ENCODE measurements at regions not wholly inside any gene's neighbourhood (a gene's known extent, or its start where the extent isn't known, plus 50 kb on each side); places are given as distances from the start of the nearest gene placed in this dataset.
"Not testable (repeated sequence)": the region's sequence is repeated elsewhere in the genome, so short reads cannot be mapped to it uniquely, and the experiment has no call there.

DNA sequence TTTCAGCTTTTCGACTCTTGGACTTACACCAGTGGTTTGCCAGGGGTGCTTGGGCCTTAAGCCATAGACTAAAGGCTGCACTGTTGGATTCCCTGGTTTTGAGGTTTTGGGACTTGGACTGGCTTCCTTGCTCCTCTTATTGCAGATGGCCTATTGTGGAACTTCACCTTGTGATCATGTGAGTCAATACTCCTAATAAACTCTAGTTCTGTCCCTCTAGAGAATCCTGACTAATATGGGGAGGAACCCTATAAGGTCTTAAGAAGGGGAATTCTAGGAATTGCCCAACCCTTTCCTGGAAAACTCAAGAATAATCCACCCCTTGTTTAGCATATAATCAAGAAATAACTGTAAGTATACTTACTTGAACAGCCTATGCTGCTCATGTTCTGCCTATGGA is 491.8 kb downstream of the TMEM135 start:
- H3K27me3 ChIP-seq (replicated peaks; ENCODE audit: control insufficient read depth, insufficient read depth, low read length): no peaks in the 10 kb centered on the region
- H3K4me3 ChIP-seq (replicated peaks; ENCODE audit: low read depth, low read length): no peak overlapping the region
- no peak for TF ChIP-seq CTCF (IDR thresholded peaks at IDR 0.05; ENCODE audit: insufficient read depth, low read length, poor library complexity, severe bottlenecking)
- no peak for DNase-seq (ENCODE audit: extremely low read depth, insufficient read length)
- no peaks in the 10 kb centered on the region for H3K36me3 ChIP-seq (ENCODE audit: control insufficient read depth, insufficient read depth, low read length)

- Histone ChIP-seq H3K27me3 (replicated peaks; ENCODE audit: control insufficient read depth, insufficient read depth, low read length) (no peaks in the 10 kb centered on the region), H3K4me3 (replicated peaks; ENCODE audit: low read depth, low read length) (no peak overlapping the region), H3K36me3 (ENCODE audit: control insufficient read depth, insufficient read depth, low read length) (no peaks in the 10 kb centered on the region)
- TF ChIP-seq CTCF (IDR thresholded peaks at IDR 0.05; ENCODE audit: insufficient read depth, low read length, poor library complexity, severe bottlenecking): no peak
- DNase-seq (ENCODE audit: extremely low read depth, insufficient read length): no peak
Observed at GRCh38 chr11:87528752-87529151, 491.0 kb downstream of the TMEM135 start.

GRCh38 chr11:87523276-87523675 is 485.5 kb downstream of the TMEM135 start:
- no peak for DNase-seq (ENCODE audit: extremely low read depth, insufficient read length)
- Histone ChIP-seq H3K4me3 (replicated peaks; ENCODE audit: low read depth, low read length) (no peak overlapping the region), H3K36me3 (ENCODE audit: control insufficient read depth, insufficient read depth, low read length) (no peaks in the 10 kb centered on the region), H3K27me3 (replicated peaks; ENCODE audit: control insufficient read depth, insufficient read depth, low read length) (no peaks in the 10 kb centered on the region)
- no peak for TF ChIP-seq CTCF (IDR thresholded peaks at IDR 0.05; ENCODE audit: insufficient read depth, low read length, poor library complexity, severe bottlenecking)

DNA sequence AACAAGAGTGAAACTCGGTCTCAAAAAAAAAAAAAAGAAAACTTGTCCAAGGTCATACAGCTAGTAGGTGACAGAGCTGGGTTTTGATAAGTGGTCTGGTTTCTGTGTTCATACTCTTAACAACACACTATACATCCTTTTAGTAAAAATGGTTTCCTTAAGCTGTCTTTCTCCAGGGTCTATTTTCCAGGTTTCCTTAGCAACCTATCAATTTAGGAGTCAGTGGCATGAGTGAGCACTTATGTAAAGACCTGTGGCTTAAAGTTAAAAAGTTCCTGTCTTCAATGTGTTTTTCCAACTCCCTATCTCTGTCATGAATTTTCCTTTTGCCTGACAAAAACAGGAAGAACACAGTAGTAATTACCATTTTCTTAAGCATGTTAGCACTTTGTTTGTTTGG is 480.5 kb downstream of the TMEM135 start:
- Histone ChIP-seq H3K4me3 (replicated peaks; ENCODE audit: low read depth, low read length) (no peak overlapping the region), H3K36me3 (ENCODE audit: control insufficient read depth, insufficient read depth, low read length) (no peaks in the 10 kb centered on the region), H3K27me3 (replicated peaks; ENCODE audit: control insufficient read depth, insufficient read depth, low read length) (no peaks in the 10 kb centered on the region)
- TF ChIP-seq CTCF (IDR thresholded peaks at IDR 0.05; ENCODE audit: insufficient read depth, low read length, poor library complexity, severe bottlenecking): no peak
- no peak for DNase-seq (ENCODE audit: extremely low read depth, insufficient read length)

DNA sequence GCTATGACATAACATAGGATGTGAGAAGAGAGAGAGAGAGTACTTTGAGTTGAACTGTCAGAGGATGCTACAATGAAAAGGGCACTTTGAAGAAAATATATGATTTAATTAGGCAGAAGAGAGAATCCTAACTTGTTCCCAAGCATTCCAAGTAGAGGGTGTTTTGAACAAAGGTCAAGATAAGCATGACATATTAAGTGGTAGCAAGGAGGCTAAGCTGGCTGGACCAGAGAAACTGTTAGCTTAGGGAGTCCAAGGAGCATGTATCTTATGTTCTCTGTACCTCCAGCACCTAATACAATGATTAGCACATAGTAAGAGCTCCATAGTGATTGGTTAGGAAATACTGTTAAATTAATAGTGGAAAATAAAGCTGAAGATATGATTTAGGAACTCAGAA is 479.6 kb downstream of the TMEM135 start:
- Histone ChIP-seq H3K36me3 (ENCODE audit: control insufficient read depth, insufficient read depth, low read length) (no peaks in the 10 kb centered on the region), H3K4me3 (replicated peaks; ENCODE audit: low read depth, low read length) (no peak overlapping the region), H3K27me3 (replicated peaks; ENCODE audit: control insufficient read depth, insufficient read depth, low read length) (no peaks in the 10 kb centered on the region)
- no peak for TF ChIP-seq CTCF (IDR thresholded peaks at IDR 0.05; ENCODE audit: insufficient read depth, low read length, poor library complexity, severe bottlenecking)
- DNase-seq (ENCODE audit: extremely low read depth, insufficient read length): no peak

- H3K36me3 ChIP-seq (ENCODE audit: control insufficient read depth, insufficient read depth, low read length); H3K4me3 ChIP-seq (replicated peaks; ENCODE audit: low read depth, low read length); DNase-seq (ENCODE audit: extremely low read depth, insufficient read length); H3K27me3 ChIP-seq (replicated peaks; ENCODE audit: control insufficient read depth, insufficient read depth, low read length): not testable (repeated sequence)
Observed at GRCh38 chr11:87507722-87508121, 470.0 kb downstream of the TMEM135 start.

- not testable (repeated sequence) for H3K27me3 ChIP-seq (replicated peaks; ENCODE audit: control insufficient read depth, insufficient read depth, low read length); H3K36me3 ChIP-seq (ENCODE audit: control insufficient read depth, insufficient read depth, low read length); H3K4me3 ChIP-seq (replicated peaks; ENCODE audit: low read depth, low read length); DNase-seq (ENCODE audit: extremely low read depth, insufficient read length)
Observed at GRCh38 chr11:87506946-87507345, 469.2 kb downstream of the TMEM135 start.
